ENCODE measurements at regions not wholly inside any gene's neighbourhood (a gene's known extent, or its start where the extent isn't known, plus 50 kb on each side); places are given as distances from the start of the nearest gene placed in this dataset.
A peak's percentile ranks its signal among the peaks of the same experiment; 100 is the strongest.

GRCh38 chr3:124274051-124274450 lies 282.1 kb upstream of the ROPN1 start:
- no peaks in the 10 kb centered on the region for H3K36me3 ChIP-seq (ENCODE audit: control insufficient read depth, insufficient read depth, low read length)
- H3K9me3 ChIP-seq (ENCODE audit: control insufficient read depth, low read length), result no peaks in the 10 kb centered on the region
- H3K4me2 ChIP-seq (ENCODE audit: low read length), result no peak overlapping the region
- H3K79me2 ChIP-seq, result peaks cover 2% of the 10 kb centered on the region
- no peak overlapping the region for H3K4me3 ChIP-seq (ENCODE audit: low read depth, low read length)
- no peak for TF ChIP-seq CTCF (IDR thresholded peaks at IDR 0.05)
- no peaks in the 10 kb centered on the region for H3K27me3 ChIP-seq (ENCODE audit: control insufficient read depth, insufficient read depth, low read length)
- H2AFZ ChIP-seq, result no peak overlapping the region
- no peak overlapping the region for H3K27ac ChIP-seq
- peaks cover 4% of the 10 kb centered on the region for H3K4me1 ChIP-seq
- no peak overlapping the region for H3K9ac ChIP-seq

- TF ChIP-seq CTCF (IDR thresholded peaks at IDR 0.05), result no peak
- Histone ChIP-seq H3K27me3 (ENCODE audit: control insufficient read depth, insufficient read depth, low read length) (no peaks in the 10 kb centered on the region), H2AFZ (no peak overlapping the region), H3K4me3 (ENCODE audit: low read depth, low read length) (no peak overlapping the region), H3K4me1 (peaks cover 4% of the 10 kb centered on the region), H3K79me2 (peaks cover 2% of the 10 kb centered on the region), H3K9ac (no peak overlapping the region), H3K36me3 (ENCODE audit: control insufficient read depth, insufficient read depth, low read length) (no peaks in the 10 kb centered on the region), H3K27ac (peak overlapping the region; percentile 81), H3K4me2 (ENCODE audit: low read length) (no peak overlapping the region), H3K9me3 (ENCODE audit: control insufficient read depth, low read length) (no peaks in the 10 kb centered on the region)
Measured at GRCh38 chr3:124275412-124275811, 283.5 kb upstream of the ROPN1 start.

GRCh38 chr3:124276133-124276532 lies 284.2 kb upstream of the ROPN1 start:
- Histone ChIP-seq H3K9ac (no peak overlapping the region), H3K4me3 (ENCODE audit: low read depth, low read length) (no peak overlapping the region), H3K27ac (peak overlapping the region; percentile 81), H3K4me2 (ENCODE audit: low read length) (no peak overlapping the region), H3K4me1 (peaks cover 4% of the 10 kb centered on the region), H3K27me3 (ENCODE audit: control insufficient read depth, insufficient read depth, low read length) (no peaks in the 10 kb centered on the region), H3K9me3 (ENCODE audit: control insufficient read depth, low read length) (no peaks in the 10 kb centered on the region), H2AFZ (no peak overlapping the region), H3K79me2 (peaks cover 2% of the 10 kb centered on the region), H3K36me3 (ENCODE audit: control insufficient read depth, insufficient read depth, low read length) (no peaks in the 10 kb centered on the region)
- no peak for TF ChIP-seq CTCF (IDR thresholded peaks at IDR 0.05)

- H3K9me3 ChIP-seq (ENCODE audit: control insufficient read depth, low read length), result no peaks in the 10 kb centered on the region
- H3K9ac ChIP-seq, result no peak overlapping the region
- no peaks in the 10 kb centered on the region for H3K27me3 ChIP-seq (ENCODE audit: control insufficient read depth, insufficient read depth, low read length)
- no peak overlapping the region for H2AFZ ChIP-seq
- peak overlapping the region; percentile 81 for H3K27ac ChIP-seq
- H3K4me3 ChIP-seq (ENCODE audit: low read depth, low read length), result no peak overlapping the region
- H3K36me3 ChIP-seq (ENCODE audit: control insufficient read depth, insufficient read depth, low read length), result no peaks in the 10 kb centered on the region
- no peak for TF ChIP-seq CTCF (IDR thresholded peaks at IDR 0.05)
- peaks cover 2% of the 10 kb centered on the region for H3K79me2 ChIP-seq
- H3K4me1 ChIP-seq, result peaks cover 4% of the 10 kb centered on the region
- no peak overlapping the region for H3K4me2 ChIP-seq (ENCODE audit: low read length)
Measured at GRCh38 chr3:124276539-124277143, 284.7 kb upstream of the ROPN1 start.

Data from parathyroid adenoma (tissue), 2 donors.